ENCODE measurements at regions not wholly inside any gene's neighbourhood (a gene's known extent, or its start where the extent isn't known, plus 50 kb on each side); places are given as distances from the start of the nearest gene placed in this dataset. TPM values are rescaled to one million over a fixed set of nuclear protein-coding genes. Genes with fewer than 3 reads are reported as not detected.

GRCh38 chr1:94591823-94592570 lies 50.4 kb upstream of the F3 start:
- no peak for TF ChIP-seq CTCF (conservative IDR thresholded peaks at IDR 0.05)
- Mint-ChIP-seq H3K9me3 (peaks cover 3% of the 10 kb centered on the region), H3K27me3 (no peaks in the 10 kb centered on the region), H3K4me3 (no peak overlapping the region), H3K36me3 (no peaks in the 10 kb centered on the region), H3K27ac (no peak overlapping the region), H3K4me1 (ENCODE audit: unreplicated experiment) (peaks cover 34% of the 10 kb centered on the region)
- DNase-seq (ENCODE audit: extremely low spot score, unreplicated experiment): no peak

Small RNAs in the stretch of these regions (microRNA-seq; reads per million reads assigned to microRNA genes)
- gene MIR378G: not detected

All from type B pancreatic cell (in vitro differentiated cells).